H1 (cell line): ENCODE measurements at regions not wholly inside any gene's neighbourhood (a gene's known extent, or its start where the extent isn't known, plus 50 kb on each side); places are given as distances from the start of the nearest gene placed in this dataset.

ENCODE experiments used
- CTCF ChIA-PET: fragments of 300-600 bp; sonication (Branson Sonifier 250); formaldehyde crosslinking; loops from one replicate; lab custom pipeline; 2021; ENCODE audit not compliant: partially characterized antibody; lab: Charles Lee
- POLR2A ChIA-PET: fragments of 300-600 bp; sonication (Branson Sonifier 250); formaldehyde crosslinking; loops from one replicate; lab custom pipeline; 2021; ENCODE audit warnings: inconsistent platforms; ENCODE audit not compliant: partially characterized antibody; lab: Charles Lee
- DNase-seq, 2 experiments: peaks; one replicate each; pipeline versions ENCODE4 v3.0.0 to v3.0.0-alpha.2; 2010 to 2022; ENCODE audit warnings: low spot score in 2 of 2, low read depth in 1 of 2, mixed read lengths in 1 of 2
- FAIRE-seq: peaks from 2 replicates; lab custom pipeline; 2011; peaks lifted over from hg19 to GRCh38; lab: Jason Lieb, UNC
- H2AFZ ChIP-seq: 2 replicates; pipeline ENCODE4 v1.8.1; 2012; ENCODE audit warnings: low read length, inconsistent platforms
- H2AK5ac ChIP-seq: 2 replicates; pipeline ENCODE4 v1.6.1; 2013; ENCODE audit warnings: low read depth, low read length
- H2BK120ac ChIP-seq: replicated peaks from 2 replicates; pipeline ENCODE3; 2013; ENCODE audit warnings: low read depth, low read length, inconsistent platforms
- H2BK12ac ChIP-seq: 2 replicates; pipeline ENCODE4 v1.6.1; 2013; ENCODE audit warnings: low read depth, low read length
- H2BK15ac ChIP-seq: 2 replicates; pipeline ENCODE4 v1.6.1; 2013; ENCODE audit warnings: low read length
- H2BK20ac ChIP-seq: 2 replicates; pipeline ENCODE4 v1.6.1; 2013; ENCODE audit warnings: low read length
- H2BK5ac ChIP-seq: 2 replicates; pipeline ENCODE4 v1.6.1; 2013; ENCODE audit warnings: low read depth, low read length
- H3K14ac ChIP-seq: 2 replicates; pipeline ENCODE4 v1.6.1; 2013; ENCODE audit warnings: inconsistent platforms; ENCODE audit not compliant: insufficient read length
- H3K18ac ChIP-seq: 2 replicates; pipeline ENCODE4 v1.6.1; 2013; ENCODE audit warnings: low read length; ENCODE audit errors: extremely low read depth
- H3K23ac ChIP-seq: 2 replicates; pipeline ENCODE4 v1.6.1; 2013; ENCODE audit warnings: inconsistent platforms; ENCODE audit not compliant: insufficient read length
- H3K23me2 ChIP-seq: 2 replicates; pipeline ENCODE4 v1.6.1; 2013; ENCODE audit warnings: low read depth, low read length
- H3K27ac ChIP-seq: 2 replicates; pipeline ENCODE4 v1.6.1; 2011; ENCODE audit warnings: low read depth, low read length, inconsistent platforms
- H3K27me3 ChIP-seq, 4 experiments: replicated peaks in 1 of 4; 1 replicate in 1 of 4; 2 replicates in 3 of 4; pipeline versions ENCODE4 v1.6.1 to v1.8.1; 2011 to 2013; ENCODE audit warnings: low read length in 3 of 4, mild to moderate bottlenecking in 3 of 4, inconsistent platforms in 2 of 4, mixed read lengths in 2 of 4, moderate library complexity in 1 of 4; ENCODE audit not compliant: control insufficient read depth in 3 of 4, insufficient read depth in 3 of 4; ENCODE audit errors: extremely low read depth in 1 of 4
- H3K36me3 ChIP-seq, 4 experiments: 2 replicates each; pipeline versions ENCODE4 v1.6.1 to v1.8.1; 2011 to 2013; ENCODE audit warnings: mild to moderate bottlenecking in 4 of 4, low read length in 3 of 4, moderate library complexity in 2 of 4, control low read depth in 1 of 4, inconsistent platforms in 1 of 4; ENCODE audit not compliant: insufficient read depth in 4 of 4, control insufficient read depth in 2 of 4
- H3K4ac ChIP-seq: replicated peaks from 2 replicates; pipeline ENCODE3; 2013; ENCODE audit warnings: low read length, low read depth, mixed read lengths, inconsistent platforms; ENCODE audit not compliant: insufficient read length
- H3K4me1 ChIP-seq, 4 experiments: replicated peaks in 1 of 4; 1 replicate in 1 of 4; 2 replicates in 3 of 4; pipeline versions ENCODE4 v1.6.1 to v1.8.1; 2011 to 2013; ENCODE audit warnings: low read length in 3 of 4, inconsistent platforms in 2 of 4, mixed read lengths in 1 of 4; ENCODE audit not compliant: insufficient read depth in 4 of 4, control insufficient read depth in 3 of 4
- H3K4me2 ChIP-seq, 2 experiments: 2 replicates each; pipeline versions ENCODE4 v1.6.1 to v1.8.1; 2011 to 2013; ENCODE audit warnings: low read depth in 2 of 2, low read length in 2 of 2, control low read depth in 1 of 2, inconsistent platforms in 1 of 2, mild to moderate bottlenecking in 1 of 2; ENCODE audit not compliant: insufficient read depth in 1 of 2
- H3K4me3 ChIP-seq, 4 experiments: fragments of 200-600, 300-600 bp in 1 of 4; sonication (generic), shearing (Covaris generic), sonication (Bioruptor Twin) in 1 of 4; 2 replicates each; pipeline versions ENCODE4 v1.5.1 to v1.8.1; 2011 to 2016; ENCODE audit warnings: low read length in 4 of 4, low read depth in 3 of 4, control low read depth in 2 of 4, inconsistent platforms in 2 of 4, mild to moderate bottlenecking in 2 of 4, mixed read lengths in 1 of 4, moderate library complexity in 1 of 4; ENCODE audit not compliant: insufficient read depth in 2 of 4; ENCODE audit errors: extremely low read depth in 1 of 4
- H3K56ac ChIP-seq: replicated peaks from 2 replicates; pipeline ENCODE3; 2013; ENCODE audit warnings: low read depth, mild to moderate bottlenecking, mixed read lengths, low read length, inconsistent platforms; ENCODE audit not compliant: insufficient read length
- H3K79me1 ChIP-seq: 2 replicates; pipeline ENCODE4 v1.6.1; 2013; ENCODE audit warnings: low read depth, low read length, control low read depth
- H3K79me2 ChIP-seq, 2 experiments: 2 replicates each; pipeline versions ENCODE4 v1.6.1 to v1.8.1; 2012 to 2013; ENCODE audit warnings: low read length in 2 of 2, mild to moderate bottlenecking in 2 of 2, inconsistent platforms in 1 of 2; ENCODE audit not compliant: insufficient read depth in 2 of 2, control insufficient read depth in 1 of 2
- H3K9ac ChIP-seq, 4 experiments: replicated peaks in 1 of 4; 1 replicate in 1 of 4; 2 replicates in 3 of 4; pipeline versions ENCODE4 v1.6.1 to v1.8.1; 2011 to 2013; ENCODE audit warnings: low read depth in 3 of 4, low read length in 3 of 4, control low read depth in 2 of 4, mild to moderate bottlenecking in 2 of 4, moderate library complexity in 2 of 4, inconsistent platforms in 1 of 4; ENCODE audit errors: extremely low read depth in 1 of 4
- H3K9me3 ChIP-seq, 2 experiments: 2 replicates each; pipeline versions ENCODE4 v1.6.1 to v1.8.1; 2012 to 2013; ENCODE audit warnings: mild to moderate bottlenecking in 2 of 2, moderate library complexity in 2 of 2, control low read depth in 1 of 2, inconsistent platforms in 1 of 2, low read depth in 1 of 2, low read length in 1 of 2, mixed read lengths in 1 of 2; ENCODE audit not compliant: insufficient read depth in 2 of 2
- H4K20me1 ChIP-seq, 2 experiments: replicated peaks in 1 of 2; 2 replicates each; pipeline versions ENCODE3 to v1.8.1; 2011 to 2013; ENCODE audit warnings: inconsistent platforms in 2 of 2, low read length in 2 of 2, mild to moderate bottlenecking in 1 of 2; ENCODE audit not compliant: insufficient read depth in 2 of 2, control insufficient read depth in 1 of 2
- H4K5ac ChIP-seq: 2 replicates; pipeline ENCODE4 v1.6.1; 2013; ENCODE audit warnings: low read length, low read depth, mixed read lengths, inconsistent platforms; ENCODE audit not compliant: insufficient read length
- H4K8ac ChIP-seq: 2 replicates; pipeline ENCODE4 v1.8.0; 2013; ENCODE audit warnings: mild to moderate bottlenecking, moderate library complexity, low read length, inconsistent platforms; ENCODE audit not compliant: insufficient read depth; ENCODE audit errors: extremely low read depth
- H4K91ac ChIP-seq: replicated peaks from 2 replicates; pipeline ENCODE3; 2013; ENCODE audit warnings: low read length, mixed read lengths, inconsistent platforms; ENCODE audit not compliant: insufficient read length
- ASH2L ChIP-seq: fragments of 200-600, 300-600 bp; sonication (generic); IDR thresholded peaks from one replicate; pipeline ENCODE4 v1.7.1; 2017; ENCODE audit warnings: low read length
- CBX5 ChIP-seq: fragments of 300-800, 300-1000 bp; sonication (generic); IDR thresholded peaks from 2 replicates; pipeline ENCODE4 v1.7.1; 2016; ENCODE audit warnings: antibody characterized with exemption, low read length, low read depth
- CHD2 ChIP-seq: IDR thresholded peaks from 2 replicates; pipeline ENCODE4 v1.6.1; 2012; ENCODE audit warnings: low read length, improper control_type of control experiment
- EGR1 ChIP-seq: IDR thresholded peaks from 2 replicates; pipeline ENCODE4 v1.6.1; 2011; ENCODE audit warnings: low read depth, low read length, borderline replicate concordance
- FOSL1 ChIP-seq: IDR thresholded peaks from 2 replicates; pipeline ENCODE4 v1.6.1; 2011; ENCODE audit warnings: mild to moderate bottlenecking, low read depth, low read length, moderate library complexity; ENCODE audit not compliant: insufficient read depth
- GTF2F1 ChIP-seq: IDR thresholded peaks from 2 replicates; pipeline ENCODE4 v1.6.1; 2012; ENCODE audit warnings: low read depth, low read length, improper control_type of control experiment, borderline replicate concordance
- KDM5A ChIP-seq: fragments of 200-600 bp; IDR thresholded peaks from 2 replicates; pipeline ENCODE4 v1.7.1; 2012; ENCODE audit warnings: mild to moderate bottlenecking, low read length, inconsistent platforms, mixed read lengths
- NRF1 ChIP-seq: IDR thresholded peaks from 2 replicates; pipeline ENCODE4 v1.6.1; 2011; ENCODE audit warnings: mild to moderate bottlenecking, low read depth, low read length, improper control_type of control experiment
- POLR2AphosphoS5 ChIP-seq: IDR thresholded peaks from 2 replicates; pipeline ENCODE4 v1.6.1; 2011; ENCODE audit warnings: low read depth, low read length
- POU5F1 ChIP-seq: IDR thresholded peaks from 2 replicates; pipeline ENCODE4 v1.6.1; 2011; ENCODE audit warnings: low read depth, mild to moderate bottlenecking, low read length, moderate library complexity
- SUZ12 ChIP-seq: fragments of 200-600 bp; sonication (generic); IDR thresholded peaks from 2 replicates; pipeline ENCODE4 v1.6.1; 2012; ENCODE audit warnings: mild to moderate bottlenecking, inconsistent platforms, low read length, moderate library complexity, mixed read lengths
- TAF1 ChIP-seq: IDR thresholded peaks from 2 replicates; pipeline ENCODE4 v1.6.1; 2011; ENCODE audit warnings: mild to moderate bottlenecking, low read depth, low read length
- WGBS, 2 experiments: shearing (Covaris generic) in 1 of 2; methylation state at CpG; one replicate each; pipeline versions ENCODE4 v1.1.6 to v1.1.7; 2013 to 2015; ENCODE audit warnings: low lambda C conversion rate in 2 of 2, mixed read lengths in 2 of 2, inconsistent platforms in 1 of 2, low coverage in 1 of 2, missing lambda C conversion rate in 1 of 2; ENCODE audit not compliant: insufficient replicate concordance in 2 of 2, insufficient coverage in 1 of 2, insufficient read length in 1 of 2; ENCODE audit errors: extremely low coverage in 1 of 2, missing lambda C conversion rate in 1 of 2; 5-methylcytosine and 5-hydroxymethylcytosine counted together
- TF ChIP-seq, protein P1 (sequence below): IDR thresholded peaks from 2 replicates; pipeline ENCODE4 v1.6.1; 2011; ENCODE audit warnings: low read length, improper control_type of control experiment
- TF ChIP-seq, protein P2 (sequence below): IDR thresholded peaks from 2 replicates; pipeline ENCODE4 v1.6.1; 2012; ENCODE audit warnings: low read length, inconsistent platforms

DNA sequence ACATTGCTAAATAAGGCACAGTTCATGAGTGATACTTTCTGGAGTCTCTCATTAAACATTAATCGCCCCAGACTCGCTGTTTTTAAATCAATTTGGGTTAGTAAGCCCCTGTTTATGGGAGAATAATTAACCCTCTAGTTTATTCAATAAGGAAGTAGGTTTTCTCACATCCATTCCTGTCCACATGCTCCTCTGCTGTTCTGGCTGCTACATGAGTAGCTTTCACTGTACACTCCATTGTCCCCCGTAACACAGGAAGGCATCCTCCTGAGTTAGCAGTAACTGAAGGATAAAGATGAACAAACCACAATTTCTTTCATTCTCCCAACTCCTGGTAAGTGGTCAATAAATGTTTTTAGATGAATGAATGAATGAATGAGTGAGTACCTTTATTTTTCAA lies 378.5 kb downstream of the DIPK2A start:
- Histone ChIP-seq H3K27ac (no peak overlapping the region), H3K23ac (no peak overlapping the region), H2BK120ac (no peak overlapping the region), H2BK5ac (no peak overlapping the region), H4K5ac (no peak overlapping the region), H2BK20ac (no peak overlapping the region), H4K91ac (no peak overlapping the region), H3K4me3 (no peak overlapping the region), H3K14ac (no peak overlapping the region), H3K27me3 (no peaks in the 10 kb centered on the region), H3K9ac (no peak overlapping the region), H3K4me1 (no peaks in the 10 kb centered on the region; a peak in 1 of 7 replicates), H2AK5ac (no peak overlapping the region), H2BK15ac (no peak overlapping the region), H3K18ac (no peak overlapping the region), H3K79me1 (no peaks in the 10 kb centered on the region), H3K36me3 (no peaks in the 10 kb centered on the region), H2AFZ (no peak overlapping the region; the same call in 1 of the 2 replicates), H3K4me2 (no peak overlapping the region), H2BK12ac (no peak overlapping the region), H3K56ac (no peak overlapping the region), H3K79me2 (no peaks in the 10 kb centered on the region), H3K9me3 (no peaks in the 10 kb centered on the region), H4K8ac (no peak overlapping the region), H4K20me1 (no peaks in the 10 kb centered on the region), H3K4ac (no peak overlapping the region), H3K23me2 (no peaks in the 10 kb centered on the region)
- ChIA-PET POLR2A (no interaction called here), CTCF (no interaction called here)
- FAIRE-seq, result no peak
- 95% methylated on average over 3 of the region's 3 CpGs; no CpG with 5 or more reads in 1 of the 2 experiments for WGBS, 2 experiments
- no peak for DNase-seq
- TF ChIP-seq FOSL1 (no peak), SUZ12 (no peak), EGR1 (no peak), CBX5 (no peak), TAF1 (no peak), KDM5A (no peak), ASH2L (no peak), GTF2F1 (no peak), NRF1 (no peak), POU5F1 (no peak), POLR2AphosphoS5 (no peak), CHD2 (no peak)
- TF ChIP-seq, protein P1, sequence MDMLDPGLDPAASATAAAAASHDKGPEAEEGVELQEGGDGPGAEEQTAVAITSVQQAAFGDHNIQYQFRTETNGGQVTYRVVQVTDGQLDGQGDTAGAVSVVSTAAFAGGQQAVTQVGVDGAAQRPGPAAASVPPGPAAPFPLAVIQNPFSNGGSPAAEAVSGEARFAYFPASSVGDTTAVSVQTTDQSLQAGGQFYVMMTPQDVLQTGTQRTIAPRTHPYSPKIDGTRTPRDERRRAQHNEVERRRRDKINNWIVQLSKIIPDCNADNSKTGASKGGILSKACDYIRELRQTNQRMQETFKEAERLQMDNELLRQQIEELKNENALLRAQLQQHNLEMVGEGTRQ, result no peak
- TF ChIP-seq, protein P2, sequence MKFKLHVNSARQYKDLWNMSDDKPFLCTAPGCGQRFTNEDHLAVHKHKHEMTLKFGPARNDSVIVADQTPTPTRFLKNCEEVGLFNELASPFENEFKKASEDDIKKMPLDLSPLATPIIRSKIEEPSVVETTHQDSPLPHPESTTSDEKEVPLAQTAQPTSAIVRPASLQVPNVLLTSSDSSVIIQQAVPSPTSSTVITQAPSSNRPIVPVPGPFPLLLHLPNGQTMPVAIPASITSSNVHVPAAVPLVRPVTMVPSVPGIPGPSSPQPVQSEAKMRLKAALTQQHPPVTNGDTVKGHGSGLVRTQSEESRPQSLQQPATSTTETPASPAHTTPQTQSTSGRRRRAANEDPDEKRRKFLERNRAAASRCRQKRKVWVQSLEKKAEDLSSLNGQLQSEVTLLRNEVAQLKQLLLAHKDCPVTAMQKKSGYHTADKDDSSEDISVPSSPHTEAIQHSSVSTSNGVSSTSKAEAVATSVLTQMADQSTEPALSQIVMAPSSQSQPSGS, result no peak
